H9 (cell line): ENCODE measurements at regions not wholly inside any gene's neighbourhood (a gene's known extent, or its start where the extent isn't known, plus 50 kb on each side); places are given as distances from the start of the nearest gene placed in this dataset.

Experiments used
- DNase-seq: peaks from one replicate; pipeline ENCODE4 v3.0.0-alpha.2; 2017
- H2AFZ ChIP-seq: one replicate; pipeline ENCODE4 v1.6.1; 2013; ENCODE audit warnings: mild to moderate bottlenecking, low read length, control low read depth, moderate library complexity
- H2AK5ac ChIP-seq: 2 replicates; pipeline ENCODE4 v1.6.1; 2013; ENCODE audit warnings: low read length, control low read depth, mixed read lengths; ENCODE audit not compliant: insufficient read length
- H2BK120ac ChIP-seq: one replicate; pipeline ENCODE4 v1.6.1; 2013; ENCODE audit warnings: low read depth, mild to moderate bottlenecking, low read length, control low read depth, inconsistent platforms; ENCODE audit not compliant: poor library complexity, severe bottlenecking
- H2BK12ac ChIP-seq: 2 replicates; pipeline ENCODE4 v1.6.1; 2013; ENCODE audit warnings: low read length, control low read depth, mixed read lengths, low read depth; ENCODE audit not compliant: insufficient read length
- H2BK15ac ChIP-seq: 2 replicates; pipeline ENCODE4 v1.6.1; 2013; ENCODE audit warnings: low read depth, low read length, control low read depth
- H2BK20ac ChIP-seq: one replicate; pipeline ENCODE4 v1.6.1; 2013; ENCODE audit warnings: low read depth, mild to moderate bottlenecking, low read length, control low read depth, inconsistent platforms; ENCODE audit not compliant: poor library complexity, severe bottlenecking
- H2BK5ac ChIP-seq: 2 replicates; pipeline ENCODE4 v1.6.1; 2013; ENCODE audit warnings: low read length, control low read depth, mixed read lengths; ENCODE audit not compliant: insufficient read length
- H3K14ac ChIP-seq: 2 replicates; pipeline ENCODE4 v1.6.1; 2013; ENCODE audit warnings: low read length, control low read depth; ENCODE audit not compliant: insufficient read depth
- H3K18ac ChIP-seq: 2 replicates; pipeline ENCODE4 v1.6.1; 2013; ENCODE audit warnings: low read depth, mild to moderate bottlenecking, mixed read lengths, low read length, control low read depth; ENCODE audit not compliant: insufficient read length
- H3K23ac ChIP-seq: 2 replicates; pipeline ENCODE4 v1.6.1; 2013; ENCODE audit warnings: low read length, control low read depth, mixed read lengths, low read depth; ENCODE audit not compliant: insufficient read length
- H3K23me2 ChIP-seq: 2 replicates; pipeline ENCODE4 v1.6.1; 2013; ENCODE audit warnings: low read depth, mild to moderate bottlenecking, mixed read lengths, low read length, control low read depth; ENCODE audit not compliant: insufficient read length, poor library complexity, severe bottlenecking
- H3K27ac ChIP-seq: 2 replicates; pipeline ENCODE4 v1.5.1; 2013; ENCODE audit warnings: low read length, control low read depth, mixed read lengths, low read depth; ENCODE audit not compliant: insufficient read length
- H3K27me3 ChIP-seq: 2 replicates; pipeline ENCODE4 v1.6.1; 2013; ENCODE audit warnings: low read length, control low read depth, inconsistent platforms; ENCODE audit not compliant: insufficient read depth
- H3K4ac ChIP-seq: 2 replicates; pipeline ENCODE4 v1.6.1; 2013; ENCODE audit warnings: low read depth, mild to moderate bottlenecking, control low read depth, inconsistent platforms, low read length, moderate library complexity
- H3K4me1 ChIP-seq: 2 replicates; pipeline ENCODE4 v1.6.1; 2013; ENCODE audit warnings: low read length, control low read depth, inconsistent platforms; ENCODE audit not compliant: insufficient read depth
- H3K4me2 ChIP-seq: 2 replicates; pipeline ENCODE4 v1.6.1; 2013; ENCODE audit warnings: low read length, control low read depth, mixed read lengths; ENCODE audit not compliant: insufficient read length, insufficient read depth
- H3K56ac ChIP-seq: 2 replicates; pipeline ENCODE4 v1.6.1; 2013; ENCODE audit warnings: low read depth, mild to moderate bottlenecking, mixed read lengths, low read length, control low read depth; ENCODE audit not compliant: insufficient read length
- H3K79me1 ChIP-seq: 2 replicates; pipeline ENCODE4 v1.6.1; 2013; ENCODE audit warnings: low read depth, mild to moderate bottlenecking, moderate library complexity, low read length, control low read depth, inconsistent platforms; ENCODE audit not compliant: insufficient read depth, poor library complexity, severe bottlenecking
- H3K79me2 ChIP-seq: 2 replicates; pipeline ENCODE4 v1.6.1; 2013; ENCODE audit warnings: low read length, control low read depth, inconsistent platforms; ENCODE audit not compliant: insufficient read depth
- H3K9ac ChIP-seq: 2 replicates; pipeline ENCODE4 v1.6.1; 2013; ENCODE audit warnings: low read length, control low read depth, mixed read lengths; ENCODE audit not compliant: insufficient read length; ENCODE audit errors: extremely low read depth
- H3K9me3 ChIP-seq: one replicate; pipeline ENCODE4 v1.6.1; 2013; ENCODE audit warnings: low read depth, low read length, inconsistent platforms; ENCODE audit not compliant: control insufficient read depth
- H3T11ph ChIP-seq: one replicate; pipeline ENCODE4 v1.6.1; 2013; ENCODE audit warnings: mild to moderate bottlenecking, low read length, control low read depth, inconsistent platforms
- H4K20me1 ChIP-seq: one replicate; pipeline ENCODE4 v1.6.1; 2013; ENCODE audit not compliant: control insufficient read depth, insufficient read length, insufficient read depth
- H4K5ac ChIP-seq: 2 replicates; pipeline ENCODE4 v1.6.1; 2013; ENCODE audit warnings: low read depth, mild to moderate bottlenecking, mixed read lengths, low read length, control low read depth; ENCODE audit not compliant: insufficient read length
- H4K8ac ChIP-seq: replicated peaks from 2 replicates; pipeline ENCODE4 v1.6.1; 2013; ENCODE audit warnings: low read length, control low read depth, mixed read lengths, low read depth; ENCODE audit not compliant: insufficient read length
- H4K91ac ChIP-seq: 2 replicates; pipeline ENCODE4 v1.6.1; 2013; ENCODE audit warnings: low read depth, mild to moderate bottlenecking, moderate library complexity, mixed read lengths, low read length, control low read depth; ENCODE audit not compliant: insufficient read length
- H3K27ac Mint-ChIP-seq, 3 experiments: 2 replicates in 2 of 3; 3 replicates in 1 of 3; pipeline ENCODE4 v1.8.0; 2020 to 2021; ENCODE audit warnings: mixed read lengths in 3 of 3, mild to moderate bottlenecking in 1 of 3, moderate library complexity in 1 of 3
- H3K27me3 Mint-ChIP-seq: 2 replicates; pipeline ENCODE4 v1.8.0; 2021; ENCODE audit warnings: low read depth, mild to moderate bottlenecking, moderate library complexity, mixed read lengths
- H3K36me3 Mint-ChIP-seq, 3 experiments: 2 replicates in 2 of 3; 3 replicates in 1 of 3; pipeline ENCODE4 v1.8.0; 2020 to 2021; ENCODE audit warnings: low read depth in 3 of 3, mixed read lengths in 3 of 3; ENCODE audit not compliant: insufficient read depth in 1 of 3
- H3K4me1 Mint-ChIP-seq, 2 experiments: 2 replicates each; pipeline ENCODE4 v1.8.0; 2020; ENCODE audit warnings: mixed read lengths in 2 of 2
- H3K4me3 Mint-ChIP-seq, 2 experiments: 2 replicates in 1 of 2; 3 replicates in 1 of 2; pipeline ENCODE4 v1.8.0; 2020 to 2021; ENCODE audit warnings: mild to moderate bottlenecking in 2 of 2, mixed read lengths in 2 of 2, moderate library complexity in 1 of 2
- H3K9me3 Mint-ChIP-seq, 2 experiments: 2 replicates in 1 of 2; 3 replicates in 1 of 2; pipeline ENCODE4 v1.8.0; 2020; ENCODE audit warnings: mild to moderate bottlenecking in 2 of 2, mixed read lengths in 2 of 2, moderate library complexity in 1 of 2
- CTCF ChIP-seq: fragments of 200-600 bp; sonication (generic); conservative IDR thresholded peaks from 3 replicates; pipeline ENCODE4 v1.8.0; 2021; ENCODE audit warnings: antibody characterized with exemption, mild to moderate bottlenecking
- WGBS: extraction: QIAGEN DNeasy Blood & Tissue Kit; methylation state at CpG from one replicate; pipeline ENCODE4 v1.1.7; 2013; ENCODE audit warnings: missing lambda C conversion rate, low lambda C conversion rate, mixed read lengths; ENCODE audit not compliant: insufficient read length; ENCODE audit errors: extremely low coverage; 5-methylcytosine and 5-hydroxymethylcytosine counted together

- no peak overlapping the region for H2BK15ac ChIP-seq
- H3K56ac ChIP-seq = no peak overlapping the region
- no peak overlapping the region for H3T11ph ChIP-seq
- H3K27me3 Mint-ChIP-seq = no peaks in the 10 kb centered on the region
- no peak overlapping the region for H2AFZ ChIP-seq
- H3K9me3 ChIP-seq = no peaks in the 10 kb centered on the region
- H3K14ac ChIP-seq = no peak overlapping the region
- H3K18ac ChIP-seq = no peak overlapping the region
- H2BK120ac ChIP-seq = no peak overlapping the region
- peak overlapping the region in 1 of 3 experiments; percentile 53; a peak in 1 of 7 replicates for H3K27ac Mint-ChIP-seq
- H4K91ac ChIP-seq = no peak overlapping the region
- no peak for TF ChIP-seq CTCF
- H3K9me3 Mint-ChIP-seq = 0 out of 5 replicates have a peak, but pooled peaks cover 0 to 1% of the 10 kb centered on the region in 2 experiments
- no peaks in the 10 kb centered on the region for H3K79me2 ChIP-seq
- no peak overlapping the region for H3K4me2 ChIP-seq
- no peak overlapping the region for H3K23ac ChIP-seq
- no peaks in the 10 kb centered on the region for H4K20me1 ChIP-seq
- no peaks in the 10 kb centered on the region for H3K23me2 ChIP-seq
- no peaks in the 10 kb centered on the region for H3K4me1 ChIP-seq
- H3K36me3 Mint-ChIP-seq = no peaks in the 10 kb centered on the region
- H3K9ac ChIP-seq = no peak overlapping the region
- no peak overlapping the region for H2BK5ac ChIP-seq
- no peak overlapping the region for H4K5ac ChIP-seq
- no peak overlapping the region for H2BK20ac ChIP-seq
- H3K4ac ChIP-seq = no peak overlapping the region
- H3K79me1 ChIP-seq = no peaks in the 10 kb centered on the region
- peaks cover 0 to 7% of the 10 kb centered on the region in 2 experiments; a peak in 2 of 4 replicates for H3K4me1 Mint-ChIP-seq
- no CpG with 5 or more reads among the region's 5 CpGs for WGBS
- no peak overlapping the region for H3K4me3 Mint-ChIP-seq
- no peak for DNase-seq
- H3K27me3 ChIP-seq = no peaks in the 10 kb centered on the region
- H3K27ac ChIP-seq = no peak overlapping the region
- H2BK12ac ChIP-seq = no peak overlapping the region
- no peak overlapping the region for H2AK5ac ChIP-seq
- H4K8ac ChIP-seq = no peak overlapping the region
Observed at GRCh38 chr15:97319291-97319690, 641.2 kb upstream of the ARRDC4 start.
